Vagina (tissue), 2 donors: ENCODE measurements at regions not wholly inside any gene's neighbourhood (a gene's known extent, or its start where the extent isn't known, plus 50 kb on each side); places are given as distances from the start of the nearest gene placed in this dataset.
A peak's percentile ranks its signal among the peaks of the same experiment; 100 is the strongest.

ENCODE experiments used
- DNase-seq, 2 donors: peaks; one replicate each; pipeline ENCODE4 v3.0.0-alpha.2; 2017; ENCODE audit errors: extremely low spot score in 2 of 2
- H3K27ac ChIP-seq: fragments of 200-600 bp; sonication (generic); one replicate; pipeline ENCODE4 v1.5.1; 2019
- H3K27me3 ChIP-seq: fragments of 200-600 bp; sonication (generic); one replicate; pipeline ENCODE4 v1.5.1; 2019
- H3K36me3 ChIP-seq, 2 donors: fragments of 200-600 bp; sonication (generic); one replicate each; pipeline ENCODE4 v1.5.1; 2017 to 2019
- H3K4me1 ChIP-seq: fragments of 200-600 bp; sonication (generic); one replicate; pipeline ENCODE4 v1.5.1; 2019
- H3K4me3 ChIP-seq, 2 donors: fragments of 200-600 bp; sonication (generic); 1 replicate in 1 of 2; 2 replicates in 1 of 2; pipeline ENCODE4 v1.5.1; 2016 to 2019
- H3K9me3 ChIP-seq: fragments of 200-600 bp; sonication (generic); one replicate; pipeline ENCODE4 v1.5.1; 2019
- POLR2A ChIP-seq, 2 donors: fragments of 450-650 bp; IDR thresholded peaks; one replicate each; pipeline ENCODE4 v1.6.1; 2017; ENCODE audit warnings: antibody characterized with exemption in 2 of 2, mild to moderate bottlenecking in 2 of 2, moderate library complexity in 2 of 2
- POLR2AphosphoS5 ChIP-seq, 2 donors: sonication (generic); formaldehyde crosslinking; IDR thresholded peaks; one replicate each; pipeline ENCODE4 v1.9.0; 2017; ENCODE audit warnings: antibody characterized with exemption in 2 of 2, mild to moderate bottlenecking in 2 of 2, low read depth in 1 of 2; ENCODE audit not compliant: insufficient read depth in 1 of 2
- intact Hi-C: fragments of 100-400 bp; cut with DNase I; formaldehyde crosslinking; loops from one replicate; pipeline ENCODE4 v1.15.1; 2023
- TF ChIP-seq, protein P1 (sequence below), 3 experiments: fragments of 450-650 bp in 2 of 3; fragments of 200-600 bp in 1 of 3; sonication (generic) in 1 of 3; IDR thresholded peaks; one replicate each; pipeline ENCODE4 v1.5.1; 2017 to 2019; ENCODE audit warnings: antibody characterized with exemption in 3 of 3, mild to moderate bottlenecking in 2 of 3, moderate library complexity in 2 of 3

DNA sequence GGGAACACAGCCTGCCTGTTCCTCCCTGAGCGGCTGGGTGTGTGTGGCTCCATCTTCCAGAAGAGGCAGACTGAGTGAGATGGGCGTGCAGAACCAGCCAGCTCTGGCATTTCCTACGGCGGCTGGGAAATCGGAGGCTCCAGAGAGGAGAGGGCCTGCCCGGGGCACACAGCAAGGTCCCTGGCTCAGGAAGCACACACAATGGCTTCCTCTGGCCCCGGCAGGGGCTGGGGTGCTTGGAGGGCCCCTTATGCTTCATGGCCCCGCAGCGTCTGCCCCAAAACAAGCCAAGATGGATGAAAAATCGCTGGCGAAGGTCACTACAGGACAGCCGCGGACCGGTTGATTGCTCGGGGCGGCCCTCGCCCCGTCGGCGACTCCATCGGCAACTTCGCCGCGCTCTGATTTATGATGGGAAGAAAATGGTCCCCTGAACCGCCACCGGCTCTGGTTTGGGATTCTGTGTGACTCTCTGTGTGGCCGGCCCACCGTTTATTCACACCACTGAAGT lies 191.5 kb upstream of the C14orf180 start:
- intact Hi-C loops: no loop called here
- H3K4me3 ChIP-seq: no peak overlapping the region
- DNase-seq: no peak

DNA sequence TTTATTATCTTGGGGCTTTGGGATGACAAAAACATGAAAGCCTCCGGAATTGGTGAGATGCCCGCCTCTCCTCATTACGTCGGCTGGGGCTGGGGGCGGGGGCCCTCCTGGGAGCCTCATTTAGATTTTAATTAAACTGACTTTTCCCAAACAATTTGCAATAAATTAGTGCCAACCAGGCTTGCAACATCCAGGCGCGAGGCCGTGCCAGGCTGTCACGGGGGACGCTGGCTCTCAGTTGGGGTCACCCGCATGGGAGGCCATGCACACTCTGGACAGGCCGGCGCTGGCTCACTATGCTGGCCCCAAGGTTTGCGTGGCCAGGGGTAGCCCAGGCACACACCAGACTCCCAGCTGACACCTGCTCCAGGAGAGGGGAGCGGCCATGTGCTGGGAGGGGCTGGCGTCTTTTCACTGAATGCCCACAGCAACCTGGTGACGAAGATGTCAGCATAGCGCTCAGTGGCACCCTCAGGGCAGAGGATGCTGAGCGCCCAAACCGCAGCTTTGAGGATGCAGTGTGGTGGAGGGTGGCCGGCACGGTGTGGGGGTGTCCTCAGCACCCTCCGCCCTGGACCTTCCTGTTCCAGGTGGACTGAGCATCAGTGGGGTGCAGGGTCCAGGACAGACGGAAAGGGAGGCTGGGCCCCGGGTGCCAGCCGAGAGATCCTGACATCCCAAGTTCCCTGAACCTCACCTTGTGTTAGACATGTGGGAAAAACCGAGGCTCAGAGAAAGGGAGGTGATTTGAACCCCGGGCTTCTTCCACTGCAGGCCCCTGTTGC lies 190.8 kb upstream of the C14orf180 start:
- Histone ChIP-seq H3K9me3 (no peaks in the 10 kb centered on the region), H3K27me3 (no peaks in the 10 kb centered on the region), H3K27ac (no peak overlapping the region), H3K4me3 (no peak overlapping the region), H3K36me3 (no peaks in the 10 kb centered on the region), H3K4me1 (peaks cover 5% of the 10 kb centered on the region)
- DNase-seq: no peak
- intact Hi-C loops: no loop called here
- TF ChIP-seq POLR2A (IDR thresholded peaks at IDR 0.05): no peak
- no peak for TF ChIP-seq POLR2AphosphoS5 (IDR thresholded peaks at IDR 0.05; ENCODE audit: insufficient read depth in 1 of 2, low read depth in 1 of 2)
- TF ChIP-seq, protein P1, sequence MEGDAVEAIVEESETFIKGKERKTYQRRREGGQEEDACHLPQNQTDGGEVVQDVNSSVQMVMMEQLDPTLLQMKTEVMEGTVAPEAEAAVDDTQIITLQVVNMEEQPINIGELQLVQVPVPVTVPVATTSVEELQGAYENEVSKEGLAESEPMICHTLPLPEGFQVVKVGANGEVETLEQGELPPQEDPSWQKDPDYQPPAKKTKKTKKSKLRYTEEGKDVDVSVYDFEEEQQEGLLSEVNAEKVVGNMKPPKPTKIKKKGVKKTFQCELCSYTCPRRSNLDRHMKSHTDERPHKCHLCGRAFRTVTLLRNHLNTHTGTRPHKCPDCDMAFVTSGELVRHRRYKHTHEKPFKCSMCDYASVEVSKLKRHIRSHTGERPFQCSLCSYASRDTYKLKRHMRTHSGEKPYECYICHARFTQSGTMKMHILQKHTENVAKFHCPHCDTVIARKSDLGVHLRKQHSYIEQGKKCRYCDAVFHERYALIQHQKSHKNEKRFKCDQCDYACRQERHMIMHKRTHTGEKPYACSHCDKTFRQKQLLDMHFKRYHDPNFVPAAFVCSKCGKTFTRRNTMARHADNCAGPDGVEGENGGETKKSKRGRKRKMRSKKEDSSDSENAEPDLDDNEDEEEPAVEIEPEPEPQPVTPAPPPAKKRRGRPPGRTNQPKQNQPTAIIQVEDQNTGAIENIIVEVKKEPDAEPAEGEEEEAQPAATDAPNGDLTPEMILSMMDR (IDR thresholded peaks at IDR 0.05): no peak

More for the DNA sequence above, 191.5 kb upstream of the C14orf180 start:
- Histone ChIP-seq H3K4me1 (peaks cover 6% of the 10 kb centered on the region), H3K27ac (no peak overlapping the region), H3K36me3 (no peaks in the 10 kb centered on the region), H3K27me3 (no peaks in the 10 kb centered on the region), H3K9me3 (no peaks in the 10 kb centered on the region)
- TF ChIP-seq POLR2A (IDR thresholded peaks at IDR 0.05): no peak
- no peak for TF ChIP-seq POLR2AphosphoS5 (IDR thresholded peaks at IDR 0.05; ENCODE audit: insufficient read depth in 1 of 2, low read depth in 1 of 2)
- TF ChIP-seq, protein P1 (IDR thresholded peaks at IDR 0.05): no peak

DNA sequence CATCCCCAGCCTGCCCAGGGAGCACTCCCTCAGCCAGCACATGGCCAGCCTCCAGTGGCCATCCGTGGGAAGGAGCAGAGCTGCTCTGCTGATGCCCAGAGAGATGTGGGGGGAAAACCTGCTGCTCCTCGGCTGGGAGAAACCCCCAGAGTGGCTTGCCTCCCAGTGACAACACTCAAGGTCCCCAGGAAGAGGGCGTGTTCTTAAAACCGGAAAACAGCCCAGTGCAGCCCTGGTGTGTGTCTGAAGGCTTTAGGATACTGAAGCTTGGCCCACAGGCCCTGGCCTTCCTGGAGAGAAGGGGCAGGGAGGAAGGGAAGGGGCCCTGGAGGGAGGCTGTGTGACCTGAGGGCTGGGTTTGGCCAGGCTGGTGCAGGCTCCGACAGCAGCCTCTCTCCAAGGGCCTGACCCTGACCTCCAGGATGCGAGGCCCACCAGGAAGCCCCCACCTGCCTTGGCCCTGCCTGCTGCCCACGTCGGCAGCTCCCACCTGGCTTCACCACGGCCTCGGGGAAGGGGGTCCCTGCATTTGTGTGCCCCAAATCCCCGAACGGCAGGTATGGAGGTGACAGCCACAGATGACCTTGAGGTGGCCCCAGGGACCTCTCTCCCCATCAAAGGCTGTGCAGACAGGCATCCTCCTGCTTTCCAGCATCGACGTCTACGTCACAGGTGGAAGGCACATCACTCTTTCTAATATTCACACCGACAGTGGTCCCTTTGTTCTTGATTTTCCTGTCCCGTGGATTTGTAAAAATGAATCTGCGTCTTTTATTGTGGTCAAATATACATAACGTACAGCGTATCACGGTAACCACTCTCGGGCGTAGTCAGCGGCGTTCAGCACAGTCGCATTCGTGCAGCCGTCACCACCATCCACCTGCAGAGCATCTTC lies 190.0 kb upstream of the C14orf180 start:
- peak in 1 of 2 donors; percentile 96 for DNase-seq
- intact Hi-C loops: no loop called here

DNA sequence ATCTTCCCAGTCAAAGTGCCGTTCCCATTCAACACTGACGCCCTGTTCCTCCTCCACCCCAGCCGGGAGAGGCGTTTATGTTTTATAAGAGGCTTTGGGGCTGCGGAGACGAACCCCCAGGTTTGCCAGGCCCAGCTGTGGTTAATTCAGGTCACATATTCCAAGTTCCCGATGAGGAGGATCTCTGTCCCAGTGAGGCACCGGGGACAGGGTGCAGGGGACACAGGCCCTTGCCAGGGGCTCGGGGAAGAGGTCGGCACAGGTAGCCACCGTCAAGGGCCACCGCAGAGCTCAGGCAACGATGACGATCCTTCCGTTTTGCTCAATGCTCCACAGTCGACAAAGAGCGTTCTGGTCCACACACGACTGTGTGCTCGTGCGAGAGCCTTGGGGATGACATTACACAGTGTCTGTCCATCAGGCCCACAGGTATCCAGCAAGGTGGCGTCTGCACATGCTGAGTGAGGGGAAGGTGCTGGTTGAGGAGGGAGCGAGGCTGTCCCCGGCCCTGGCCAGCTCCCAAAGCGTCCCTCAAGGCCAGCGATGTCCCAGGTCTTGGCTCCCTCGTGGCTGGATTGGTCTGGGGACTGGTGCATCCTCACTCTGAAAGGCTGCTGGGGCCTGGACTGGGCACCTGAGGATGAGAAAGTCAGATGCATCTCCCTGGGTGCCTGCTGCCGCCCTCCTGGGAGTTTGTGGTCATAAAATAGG lies 189.2 kb upstream of the C14orf180 start:
- H3K4me3 ChIP-seq: no peak overlapping the region
- H3K36me3 ChIP-seq: no peaks in the 10 kb centered on the region
- peak in 1 of 2 donors; percentile 74 for DNase-seq
- no peaks in the 10 kb centered on the region for H3K9me3 ChIP-seq
- no peaks in the 10 kb centered on the region for H3K27me3 ChIP-seq
- intact Hi-C loops: no loop called here
- H3K4me1 ChIP-seq: no peaks in the 10 kb centered on the region
- TF ChIP-seq POLR2AphosphoS5 (IDR thresholded peaks at IDR 0.05; ENCODE audit: insufficient read depth in 1 of 2, low read depth in 1 of 2) (no peak), POLR2A (IDR thresholded peaks at IDR 0.05) (no peak)
- TF ChIP-seq, protein P1 (IDR thresholded peaks at IDR 0.05): no peak
- H3K27ac ChIP-seq: no peak overlapping the region

More for the DNA sequence above, 190.0 kb upstream of the C14orf180 start:
- Histone ChIP-seq H3K4me3 (no peak overlapping the region), H3K27me3 (no peaks in the 10 kb centered on the region), H3K27ac (no peak overlapping the region), H3K9me3 (no peaks in the 10 kb centered on the region), H3K4me1 (no peaks in the 10 kb centered on the region), H3K36me3 (no peaks in the 10 kb centered on the region)
- no peak for TF ChIP-seq POLR2A (IDR thresholded peaks at IDR 0.05)
- TF ChIP-seq, protein P1 (IDR thresholded peaks at IDR 0.05): no peak
- TF ChIP-seq POLR2AphosphoS5 (IDR thresholded peaks at IDR 0.05; ENCODE audit: insufficient read depth in 1 of 2, low read depth in 1 of 2): no peak
